ENCODE measurements at regions not wholly inside any gene's neighbourhood (a gene's known extent, or its start where the extent isn't known, plus 50 kb on each side); places are given as distances from the start of the nearest gene placed in this dataset.

DNA sequence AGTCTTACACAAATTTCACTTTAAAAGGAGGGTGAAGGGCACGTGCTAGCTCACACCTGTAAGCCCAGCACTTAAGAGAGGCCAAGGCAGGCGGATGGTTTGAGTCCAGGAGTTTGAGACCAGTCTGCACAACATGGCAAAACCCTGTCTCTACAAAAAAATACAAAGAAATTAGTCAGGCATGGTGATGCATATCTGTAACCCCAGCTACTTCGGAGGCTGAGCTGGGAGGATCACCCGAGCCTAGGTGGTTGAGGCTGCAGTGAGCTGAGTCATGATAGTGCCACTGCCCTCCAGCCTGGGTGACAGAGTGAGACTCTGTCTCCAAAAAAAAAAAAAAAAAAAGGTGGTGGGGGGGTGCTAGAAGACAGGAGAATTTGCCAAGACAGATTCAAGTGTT, 237.3 kb upstream of the KLF14 start:
- DNase-seq = no peak

DNA sequence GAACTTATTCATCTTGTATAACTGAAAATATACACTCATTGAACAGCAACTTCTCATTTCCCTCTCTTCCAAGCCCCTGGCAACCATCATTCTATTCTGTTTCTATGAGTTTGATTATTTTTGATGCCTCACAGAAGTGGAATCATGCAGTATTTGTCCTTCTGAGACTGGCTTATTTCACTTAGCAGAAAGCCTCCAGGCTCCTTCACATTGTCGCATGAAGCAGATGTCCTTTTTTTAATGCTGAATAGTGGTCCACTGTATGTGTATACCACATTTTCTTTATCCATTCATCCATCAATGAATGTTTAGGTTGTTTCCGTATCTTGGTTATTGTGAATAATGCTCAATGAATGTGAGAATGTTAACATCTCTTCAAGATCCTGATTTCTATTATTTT, 238.2 kb upstream of the KLF14 start:
- DNase-seq = no peak

DNA sequence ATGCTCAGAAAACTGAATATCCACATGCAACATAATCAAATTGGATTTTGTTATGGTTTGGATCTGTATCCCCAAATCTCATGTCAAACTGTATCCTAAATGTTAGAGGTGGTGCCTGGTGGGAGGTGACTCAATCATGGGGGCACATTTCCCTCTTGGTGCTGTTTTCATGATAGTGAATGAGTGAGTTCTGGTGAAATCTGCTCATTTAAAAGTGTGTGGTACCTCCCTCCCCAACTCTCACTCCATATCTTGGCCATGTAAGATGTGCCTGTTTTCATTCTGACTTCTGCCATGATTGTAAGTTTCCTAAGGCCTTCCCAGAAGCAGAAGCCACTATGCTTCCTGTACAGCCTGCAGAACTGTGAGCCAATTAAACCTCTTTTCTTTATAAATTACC, 239.6 kb upstream of the KLF14 start:
- no peak for DNase-seq

DNA sequence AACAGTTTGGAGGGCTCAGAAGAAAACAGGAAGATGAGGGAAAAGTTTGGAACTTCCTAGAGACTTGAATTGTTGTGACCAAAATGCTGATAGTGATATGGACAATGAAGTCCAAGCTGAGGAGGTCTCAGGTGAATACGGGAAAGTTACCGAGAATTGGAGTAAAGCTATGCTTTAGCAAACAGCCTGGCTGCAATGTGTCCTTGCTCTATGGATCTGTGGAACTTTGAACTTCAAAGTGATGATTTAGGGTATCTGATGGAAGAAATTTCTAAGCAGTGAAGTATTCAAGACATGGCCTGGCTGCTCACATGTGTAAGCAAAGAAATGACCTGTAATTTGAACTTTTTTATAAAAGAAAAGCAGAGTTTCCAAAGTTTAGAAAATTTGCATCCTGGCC, 240.2 kb upstream of the KLF14 start:
- no peak for DNase-seq

DNA sequence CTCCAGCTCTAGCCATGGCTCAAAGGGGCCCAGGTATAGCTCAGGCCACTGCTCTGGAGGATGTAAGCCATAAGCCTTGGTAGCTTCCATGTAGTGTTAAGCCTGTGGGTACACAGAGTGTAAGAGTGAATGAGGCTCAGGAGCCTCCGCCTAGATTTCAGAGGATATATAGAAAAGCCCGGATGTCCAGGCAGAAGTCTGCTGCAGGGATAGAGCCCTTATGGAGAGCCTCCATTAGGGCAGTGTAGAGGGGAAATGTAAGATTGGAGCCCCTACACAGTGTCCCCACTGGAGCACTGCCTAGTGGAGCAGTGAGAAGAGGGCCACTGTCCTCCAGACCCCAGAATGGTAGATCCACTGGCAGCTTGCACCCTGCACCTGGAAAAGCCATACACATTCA, 240.8 kb upstream of the KLF14 start:
- DNase-seq = no peak

DNA sequence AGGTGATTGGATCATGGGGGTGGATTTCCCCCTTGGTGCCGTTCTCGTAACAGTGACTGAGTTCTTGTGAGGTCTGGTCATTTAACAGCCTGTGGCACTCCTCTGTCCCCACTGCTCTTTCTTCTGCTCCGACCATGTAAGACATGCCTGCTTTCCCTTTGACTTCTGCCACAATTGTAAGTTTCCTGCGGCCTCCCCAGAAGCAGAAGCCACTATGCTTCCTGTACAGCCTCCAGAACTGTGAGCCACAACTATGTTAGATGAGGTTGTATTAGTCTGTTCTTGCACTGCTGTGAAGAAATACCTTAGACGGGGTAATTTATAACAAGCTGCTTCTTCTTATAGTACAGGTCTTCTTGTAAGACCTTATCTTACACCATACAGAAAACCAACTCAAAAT, 241.7 kb upstream of the KLF14 start:
- DNase-seq = no peak

DNA sequence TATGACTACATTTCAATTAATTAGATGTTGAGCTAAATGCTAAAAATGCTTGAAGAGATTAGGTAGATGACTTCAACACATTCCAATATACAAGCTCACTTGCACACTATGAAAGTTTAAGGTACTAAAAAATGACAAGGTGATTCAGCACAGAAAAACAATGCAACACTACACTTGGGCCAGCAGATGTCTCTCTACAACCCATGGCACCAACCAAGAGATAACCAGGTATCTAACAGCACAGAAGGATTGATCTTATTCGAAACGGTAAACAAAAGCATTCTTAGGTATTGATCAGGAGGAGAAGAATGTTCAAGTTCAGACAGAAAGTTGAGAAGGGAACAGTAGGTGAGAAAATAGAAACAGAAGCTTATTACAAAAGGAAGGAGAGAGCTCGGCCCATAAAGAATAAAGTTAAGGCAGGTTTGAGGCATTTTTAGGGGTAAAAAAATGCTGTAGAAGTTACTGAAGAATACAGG, 248.2 kb upstream of the KLF14 start:
- DNase-seq = peak; percentile 6

DNA sequence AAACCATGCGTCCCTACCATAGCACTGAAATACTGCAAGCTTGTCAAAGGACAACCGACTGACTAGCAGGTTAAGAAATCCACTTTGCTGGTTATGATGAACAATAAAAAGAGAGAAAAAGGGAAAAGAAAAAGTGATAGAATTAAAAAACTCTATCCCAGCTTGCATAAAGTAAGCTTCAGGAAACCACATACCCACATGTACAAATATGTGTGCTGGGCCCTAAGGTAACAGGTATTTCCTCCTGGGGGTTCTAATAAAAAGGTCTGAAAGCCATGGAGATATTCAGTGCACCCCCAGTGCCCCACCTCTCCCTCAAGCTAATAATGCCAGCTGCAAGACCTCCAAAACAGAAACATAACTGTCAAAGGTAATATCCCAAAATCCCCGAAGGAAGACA, 248.6 kb upstream of the KLF14 start:
- DNase-seq = no peak

DNA sequence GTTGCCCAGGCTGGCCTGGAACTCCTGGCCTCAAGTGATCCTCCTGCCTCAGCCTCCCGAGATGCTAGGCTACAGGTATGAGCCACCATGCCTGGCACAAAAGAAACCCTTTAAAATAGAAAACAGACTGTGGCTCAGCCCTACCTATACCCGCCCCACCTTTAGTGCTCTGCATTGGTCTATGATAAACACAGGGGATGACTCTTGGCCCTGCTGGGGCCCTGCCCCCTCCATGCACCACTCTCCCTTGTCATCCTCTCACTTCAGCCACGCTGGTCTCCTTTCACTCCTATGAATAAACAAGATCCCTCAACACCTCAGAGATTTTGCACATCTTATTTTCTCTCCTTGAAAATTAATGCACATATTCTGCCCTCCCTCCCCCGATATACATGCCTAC, 251.4 kb upstream of the KLF14 start:
- DNase-seq = no peak

DNA sequence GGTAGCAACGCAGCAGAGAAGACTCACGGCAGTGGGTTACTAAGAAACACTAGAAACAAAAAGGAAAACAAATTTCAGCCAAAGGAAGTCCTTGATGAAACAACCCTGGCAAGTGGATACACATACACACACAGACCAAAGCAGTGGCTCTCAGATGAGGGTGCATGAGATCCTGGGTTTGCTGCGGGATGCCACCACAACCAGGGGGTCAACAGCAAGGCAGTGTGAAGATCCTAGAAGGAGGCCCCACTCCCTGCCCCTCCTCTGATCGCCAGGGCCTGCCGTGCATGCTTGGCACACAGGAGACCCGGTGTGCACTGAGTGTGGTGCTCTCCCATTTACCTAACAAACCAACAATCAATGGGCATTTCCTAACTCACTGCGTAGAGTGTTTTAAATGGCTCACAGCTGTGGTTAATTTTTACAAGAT, 252.3 kb upstream of the KLF14 start:
- DNase-seq = no peak

DNA sequence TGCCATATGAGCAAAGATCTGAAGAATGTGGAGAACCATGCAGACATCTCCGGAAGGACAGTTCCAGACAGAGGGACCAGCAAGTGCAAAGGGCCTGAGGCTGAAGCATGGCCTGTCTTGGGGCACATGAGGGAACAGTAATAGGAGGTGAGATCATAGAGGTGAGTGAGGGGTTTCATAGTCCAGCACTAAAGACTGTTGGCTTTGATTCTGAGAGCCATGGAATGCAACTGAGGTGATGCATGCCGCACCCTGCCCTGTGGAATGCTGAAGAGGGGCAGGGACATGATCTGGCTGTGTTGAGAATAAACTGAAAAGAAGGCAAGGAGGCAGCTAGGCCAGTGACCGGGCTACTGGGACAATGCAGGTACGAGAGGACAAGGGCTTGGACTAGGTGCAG, 253.1 kb upstream of the KLF14 start:
- no peak for DNase-seq

DNA sequence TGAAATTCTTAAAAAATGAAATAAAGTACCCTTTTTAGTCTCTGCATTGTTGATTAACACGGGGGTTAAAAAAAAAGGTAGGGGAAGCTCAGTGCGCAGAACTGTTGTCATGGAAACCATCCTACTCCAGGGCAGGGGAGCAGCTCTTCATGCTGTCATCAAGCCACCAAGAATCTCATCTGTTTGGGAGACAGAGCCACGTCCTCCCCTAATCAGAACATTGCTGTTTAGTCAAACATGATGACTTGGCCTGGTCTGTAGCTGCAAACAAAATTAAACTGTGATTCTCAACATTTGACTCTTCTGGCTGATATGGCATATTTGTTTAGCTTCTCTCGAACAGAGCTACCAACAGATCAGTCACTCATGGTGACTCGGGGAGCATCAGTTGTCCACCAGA, 254.4 kb upstream of the KLF14 start:
- no peak for DNase-seq

DNA sequence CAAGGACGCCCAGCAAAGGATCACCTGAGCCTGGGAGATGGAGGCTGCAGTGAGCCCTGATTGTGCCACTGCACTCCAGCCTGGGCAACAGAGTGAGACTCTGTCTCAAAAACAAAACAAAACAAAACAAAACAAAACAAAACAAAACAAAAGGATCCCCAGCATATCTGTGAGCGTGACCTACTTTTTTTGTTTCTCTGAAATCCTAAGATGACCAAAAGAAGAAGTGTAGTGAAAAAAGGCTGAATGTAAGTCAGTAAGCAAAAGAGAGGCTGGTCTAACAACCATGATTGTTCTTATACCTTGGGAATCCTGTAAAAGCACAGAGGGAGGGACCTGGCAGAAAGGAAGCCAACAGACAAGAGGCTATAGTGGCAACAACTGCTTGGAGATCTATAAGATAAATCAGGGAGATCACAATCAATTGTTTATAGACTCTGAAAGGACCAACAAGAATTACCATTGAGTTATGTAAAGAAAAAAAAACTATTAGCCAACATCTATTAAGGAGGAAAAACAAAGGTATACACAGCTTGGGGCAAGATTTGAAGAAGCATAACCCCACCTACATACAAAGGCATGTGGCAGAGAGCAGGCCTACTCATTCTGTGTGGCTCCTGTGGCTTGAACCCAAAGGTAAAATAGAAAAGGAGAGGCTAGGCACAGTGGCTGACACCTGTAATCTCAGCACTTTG, 255.2 kb upstream of the KLF14 start:
- no peak for DNase-seq

DNA sequence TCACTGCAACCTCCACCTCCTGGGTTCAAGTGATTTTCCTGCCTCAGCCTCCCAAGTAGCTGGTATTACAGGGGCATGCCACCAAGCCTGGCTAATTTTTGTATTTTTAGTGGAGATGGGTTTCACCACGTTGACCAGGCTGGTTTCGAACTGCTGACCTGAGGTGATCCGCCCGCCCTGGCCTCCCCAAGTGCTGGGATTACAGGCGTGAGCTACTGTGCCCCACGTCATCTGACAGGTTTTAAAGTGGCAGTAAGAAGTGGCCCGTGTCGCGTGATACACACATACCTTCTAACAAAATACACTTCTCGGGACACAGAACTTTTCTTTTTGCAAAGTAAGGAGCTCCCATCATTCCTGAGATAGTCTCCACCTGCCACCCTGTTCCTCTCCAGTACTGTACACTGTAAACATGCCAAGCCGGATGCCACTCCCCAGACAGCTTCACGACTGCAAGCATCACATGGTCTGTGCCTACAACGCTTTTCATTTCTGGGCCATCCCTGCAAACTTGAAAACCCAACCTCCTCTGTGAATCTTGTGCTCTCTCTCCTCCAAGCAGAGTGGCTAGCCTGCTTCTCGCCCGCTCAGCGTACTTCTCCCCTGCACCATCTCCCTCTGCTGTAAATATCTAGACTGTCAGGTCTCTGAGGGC, 256.3 kb upstream of the KLF14 start:
- no peak for DNase-seq

DNA sequence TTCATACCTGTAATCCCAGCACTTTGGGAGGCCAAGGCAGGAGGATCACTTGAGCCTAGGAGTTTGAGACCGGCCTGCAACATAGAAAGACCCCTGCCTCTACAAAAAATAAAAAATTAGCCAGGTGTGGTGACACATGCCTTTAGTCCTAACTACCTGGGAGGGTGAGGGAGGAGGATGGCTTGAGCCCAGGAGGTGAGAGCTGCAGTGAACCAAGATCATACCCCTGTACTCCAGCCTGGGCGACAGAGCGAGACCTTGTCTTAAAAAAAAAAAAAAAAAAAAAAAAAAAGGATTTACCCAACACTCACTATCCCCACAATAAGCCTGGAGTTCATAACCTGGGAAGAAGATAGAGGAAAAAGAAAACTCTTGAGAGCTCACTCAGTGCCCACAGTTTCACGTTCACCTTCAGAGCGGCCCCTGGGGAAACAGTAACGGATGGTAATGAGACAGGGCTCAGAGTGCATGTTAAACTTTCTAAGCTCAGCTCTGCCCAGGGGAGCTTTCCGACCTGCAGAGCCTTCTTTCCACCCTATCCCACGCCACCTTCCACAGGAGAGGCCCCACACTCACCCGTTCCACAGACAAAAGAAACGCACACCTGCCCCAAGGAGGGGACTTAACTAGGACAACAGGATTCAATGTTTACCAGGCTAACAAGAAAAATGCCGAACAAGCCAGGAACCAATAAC, 259.8 kb upstream of the KLF14 start:
- no peak for DNase-seq

DNA sequence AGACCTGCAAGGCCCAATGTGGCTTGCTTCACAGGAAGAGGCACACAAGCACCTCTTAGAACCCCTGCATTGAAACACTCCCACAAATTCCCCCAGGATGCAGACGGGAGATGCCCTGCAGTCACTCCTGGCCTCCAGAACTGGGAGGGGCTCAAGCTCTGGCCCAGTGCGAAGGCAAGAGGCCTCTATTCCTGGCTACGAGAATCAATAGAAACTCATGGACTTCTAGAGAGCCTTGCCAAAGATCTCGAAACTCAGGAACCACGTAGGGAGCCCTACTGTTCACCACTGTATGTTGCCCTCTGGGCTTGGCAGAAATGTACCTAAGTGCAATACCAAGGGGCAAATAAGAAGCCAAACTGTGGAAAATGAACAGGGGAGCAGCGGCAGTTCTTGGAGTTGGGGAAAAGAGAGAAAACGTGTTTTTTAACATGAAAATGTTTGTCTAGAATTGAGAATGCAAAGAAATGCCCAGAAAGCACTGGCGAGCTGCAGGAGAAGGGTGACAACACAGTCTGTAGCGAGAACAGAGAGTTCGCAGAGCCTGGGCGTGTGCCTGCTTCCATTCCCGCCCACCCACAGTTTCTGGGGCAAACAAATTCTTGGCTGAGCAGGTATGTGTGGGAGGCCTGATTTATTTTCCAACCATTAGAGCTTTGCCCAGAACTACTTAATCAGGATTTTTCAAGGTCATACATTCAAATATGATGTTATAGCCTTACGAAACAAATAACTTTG, 260.5 kb upstream of the KLF14 start:
- DNase-seq = no peak

DNA sequence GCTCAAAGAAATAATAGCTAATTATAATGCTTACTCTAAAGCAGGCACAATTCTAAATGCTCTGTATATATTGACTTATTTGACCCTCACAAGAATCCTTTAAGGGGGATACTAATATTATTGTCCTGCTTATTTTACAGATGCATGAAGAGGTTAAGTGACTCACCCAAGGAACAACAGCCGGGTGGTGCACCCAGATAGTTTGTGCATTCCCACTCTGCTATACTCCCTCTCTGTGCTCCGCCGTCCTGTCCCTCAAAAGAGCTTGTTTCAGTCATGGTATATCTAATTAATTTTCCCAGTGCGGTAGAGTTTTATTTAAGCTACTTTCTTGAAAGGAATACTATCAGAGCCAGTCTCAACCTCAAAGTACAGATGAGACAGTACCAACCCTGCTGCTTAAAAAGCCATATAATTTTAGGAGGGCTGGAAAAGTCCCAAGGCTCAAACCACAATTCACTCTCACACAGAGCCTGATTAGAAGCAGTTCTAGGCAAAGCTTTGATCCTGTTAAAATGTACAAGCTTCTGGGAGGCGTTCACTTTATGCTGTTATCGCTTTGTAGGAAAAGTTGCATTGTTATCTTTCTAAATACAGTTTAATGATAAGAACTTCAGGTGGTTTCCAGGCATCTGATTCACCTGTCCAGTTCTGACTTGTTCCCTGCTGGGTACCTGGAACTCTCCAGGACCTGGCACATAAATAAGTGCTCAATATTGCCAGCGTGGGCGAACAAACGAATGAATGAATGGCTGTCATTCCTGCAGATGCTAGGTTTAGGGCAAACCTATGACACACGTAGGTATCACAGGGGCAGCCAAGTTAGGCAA, 261.5 kb upstream of the KLF14 start:
- DNase-seq = no peak

DNA sequence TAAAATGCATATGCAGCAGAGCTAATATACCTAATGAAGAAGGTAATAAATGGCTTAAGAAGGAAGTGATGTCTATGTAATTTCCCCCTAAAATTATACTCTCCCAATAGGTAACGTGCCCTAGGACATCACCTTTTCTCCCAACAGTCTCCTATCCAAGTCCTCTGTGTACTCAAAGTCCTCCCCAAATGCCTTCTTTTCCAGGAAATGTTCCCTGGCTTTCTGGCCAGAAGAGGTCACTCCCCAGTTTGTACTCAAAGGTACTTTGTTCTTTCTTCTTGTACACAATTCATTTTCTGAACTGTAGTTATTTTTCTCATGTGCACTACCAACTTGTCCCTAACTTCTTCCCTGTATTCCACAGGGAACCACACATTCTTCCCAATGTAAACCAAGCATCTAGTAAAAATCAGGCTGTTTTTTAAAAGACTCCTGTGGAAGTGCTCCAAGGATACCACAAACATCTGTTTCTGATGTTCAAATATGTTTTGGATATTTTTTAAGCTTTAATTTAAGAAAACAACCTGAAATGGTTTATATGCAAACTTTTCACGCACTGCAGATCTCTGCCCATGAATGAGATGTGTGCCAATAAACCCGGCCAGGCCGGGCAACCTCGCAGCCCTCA, 262.3 kb upstream of the KLF14 start:
- DNase-seq = no peak

DNA sequence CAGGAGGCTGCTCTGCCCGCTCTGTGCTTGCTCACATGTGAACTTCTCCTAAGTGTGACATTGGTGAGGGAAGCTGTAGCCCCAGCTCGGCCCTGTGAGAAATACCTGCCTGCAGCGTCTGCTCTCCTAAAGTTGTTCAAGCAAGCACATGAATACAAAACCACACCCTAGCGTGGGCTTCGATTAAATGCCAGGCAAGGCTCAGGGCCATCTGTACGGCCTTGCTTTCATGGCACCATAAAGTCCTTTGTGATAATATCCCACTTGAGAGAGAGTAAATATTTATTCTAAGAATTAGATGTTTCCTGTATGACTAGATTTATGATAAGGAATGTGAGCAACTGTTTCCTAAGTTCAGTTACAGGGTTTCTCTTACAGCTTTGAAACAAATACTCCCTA, 262.8 kb upstream of the KLF14 start:
- DNase-seq = peak; percentile 41

DNA sequence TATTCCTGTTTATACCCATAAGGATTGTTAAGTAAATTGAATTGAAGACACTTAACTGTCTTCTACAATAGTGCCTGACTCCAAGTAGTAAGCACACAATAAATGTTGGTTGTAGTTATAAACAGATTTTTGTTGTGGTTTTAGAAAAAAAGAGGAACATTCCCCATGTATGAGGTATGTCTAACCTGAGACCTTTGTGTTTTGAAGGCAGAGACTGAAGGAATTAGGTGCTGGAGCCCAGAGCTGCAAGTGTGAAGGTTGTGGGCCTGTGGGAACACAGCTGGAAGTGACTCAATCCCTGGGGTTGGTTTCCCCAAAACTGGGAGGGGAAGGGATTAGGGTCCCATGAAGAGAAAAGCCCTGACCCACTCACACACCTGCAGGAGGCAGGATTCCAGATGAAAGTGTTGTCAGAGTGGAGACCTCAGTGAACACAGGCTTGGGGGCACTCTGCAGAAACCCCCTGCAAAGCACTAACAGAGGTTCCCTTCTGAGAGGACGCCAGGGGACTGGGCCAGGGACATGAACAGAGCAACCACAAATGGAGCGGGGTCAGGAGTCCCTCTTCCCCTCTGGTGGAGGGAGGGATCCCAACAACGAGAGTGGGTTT, 265.1 kb upstream of the KLF14 start:
- no peak for DNase-seq

DNA sequence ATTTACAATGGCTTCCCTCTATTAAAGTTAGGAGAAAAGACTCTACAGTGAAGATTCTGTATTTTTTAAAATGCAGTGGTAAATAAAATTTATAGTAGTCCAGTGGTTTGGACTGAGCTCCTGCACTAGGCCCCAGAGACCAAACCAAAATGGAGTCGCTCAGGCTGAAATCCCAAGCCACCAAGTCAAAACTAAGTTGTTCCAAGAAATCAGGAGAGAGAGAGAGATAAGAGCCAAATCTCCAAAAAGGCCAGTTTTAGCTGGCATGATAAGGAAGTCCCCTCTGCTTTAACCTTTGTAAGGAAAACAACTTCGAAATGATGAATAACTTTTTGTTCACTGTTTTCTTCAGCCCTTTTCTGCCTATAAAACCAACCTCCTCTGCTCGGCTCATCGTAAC, 265.9 kb upstream of the KLF14 start:
- no peak for DNase-seq

DNA sequence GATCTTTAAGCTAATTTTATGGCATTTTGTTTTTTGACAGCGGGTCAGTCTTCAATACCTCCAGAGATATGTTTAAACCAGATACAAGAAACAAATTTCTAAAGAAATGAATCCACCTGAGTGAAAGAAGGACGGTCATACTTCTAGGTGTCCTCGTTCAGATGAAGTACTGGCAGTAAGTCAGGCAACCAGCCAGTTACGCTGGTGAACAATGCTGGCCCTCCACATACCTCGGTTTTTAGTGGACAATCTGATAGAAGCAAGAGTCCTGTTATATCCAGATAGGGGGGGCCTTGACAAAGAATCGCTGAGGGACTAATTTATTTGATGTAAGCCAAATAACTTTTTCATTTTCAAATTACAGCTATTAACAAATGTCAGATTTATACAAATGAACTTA, 266.4 kb upstream of the KLF14 start:
- DNase-seq = no peak

All from NCI-H1436 (cell line).